Neural cell (in vitro differentiated cells): ENCODE measurements at regions not wholly inside any gene's neighbourhood (a gene's known extent, or its start where the extent isn't known, plus 50 kb on each side); places are given as distances from the start of the nearest gene placed in this dataset.

ENCODE experiments used
- H2AFZ ChIP-seq: fragments of 200-600, 300-800 bp; sonication (generic), shearing (Covaris generic); 2 replicates; pipeline ENCODE4 v1.6.0; 2014; ENCODE audit warnings: low read depth, mild to moderate bottlenecking, antibody characterized with exemption, low read length, moderate library complexity
- H3F3A ChIP-seq: fragments of 200-600 bp; shearing (Covaris generic); 2 replicates; pipeline ENCODE4 v1.6.1; 2016; ENCODE audit warnings: mild to moderate bottlenecking, moderate library complexity, mixed read lengths, antibody characterized with exemption, low read length; ENCODE audit not compliant: insufficient read depth, poor library complexity, severe bottlenecking
- H3K27ac ChIP-seq: fragments of 200-600, 300-800 bp; sonication (generic), shearing (Covaris generic); 2 replicates; pipeline ENCODE4 v1.5.1; 2014; ENCODE audit warnings: mild to moderate bottlenecking, low read length, moderate library complexity
- H3K27me3 ChIP-seq: fragments of 300-800, 200-600 bp; sonication (generic), shearing (Covaris generic); 2 replicates; pipeline ENCODE4 v1.6.0; 2014; ENCODE audit warnings: mild to moderate bottlenecking, low read depth, low read length, moderate library complexity; ENCODE audit not compliant: insufficient read depth
- H3K36me3 ChIP-seq: fragments of 300-800, 200-600 bp; sonication (generic), shearing (Covaris generic); 2 replicates; pipeline ENCODE4 v1.5.1; 2014; ENCODE audit warnings: mild to moderate bottlenecking, antibody characterized with exemption, low read length, moderate library complexity; ENCODE audit not compliant: insufficient read depth
- H3K4me2 ChIP-seq: fragments of 300-800, 200-600 bp; sonication (generic), shearing (Covaris generic); 2 replicates; pipeline ENCODE4 v1.6.0; 2014; ENCODE audit warnings: mild to moderate bottlenecking, low read length
- H3K4me3 ChIP-seq: fragments of 300-800, 200-600 bp; sonication (generic), shearing (Covaris generic); 2 replicates; pipeline ENCODE4 v1.5.1; 2014; ENCODE audit warnings: mild to moderate bottlenecking, low read length, moderate library complexity
- H3K79me2 ChIP-seq: fragments of 200-600 bp; shearing (Covaris generic); replicated peaks from 2 replicates; pipeline ENCODE4 v1.6.0; 2014; ENCODE audit warnings: mild to moderate bottlenecking, low read length, moderate library complexity; ENCODE audit not compliant: insufficient read depth
- H3K9ac ChIP-seq: fragments of 300-800, 200-600 bp; sonication (generic), shearing (Covaris generic); 2 replicates; pipeline ENCODE4 v1.6.1; 2016; ENCODE audit warnings: mild to moderate bottlenecking, low read length, mixed read lengths
- H3K9me2 ChIP-seq: fragments of 200-600 bp; shearing (Covaris generic); 2 replicates; pipeline ENCODE4 v1.6.1; 2016; ENCODE audit warnings: mild to moderate bottlenecking, low read length, mixed read lengths; ENCODE audit not compliant: insufficient read depth
- H3K9me3 ChIP-seq: fragments of 200-600, 300-800 bp; sonication (generic), shearing (Covaris generic); 2 replicates; pipeline ENCODE4 v1.6.1; 2016; ENCODE audit warnings: mild to moderate bottlenecking, mixed run types, low read length, moderate library complexity, mixed read lengths
- H4K20me1 ChIP-seq: fragments of 200-600 bp; shearing (Covaris generic); 2 replicates; pipeline ENCODE4 v1.6.1; 2016; ENCODE audit warnings: mild to moderate bottlenecking, mixed run types; ENCODE audit not compliant: insufficient read depth
- CTCF ChIP-seq: fragments of 450-650 bp; IDR thresholded peaks from 2 replicates; pipeline ENCODE4 v1.5.1; 2014; ENCODE audit warnings: antibody characterized with exemption, mild to moderate bottlenecking, moderate library complexity; ENCODE audit not compliant: poor library complexity, severe bottlenecking
- EP300 ChIP-seq: fragments of 450-650 bp; conservative IDR thresholded peaks from 2 replicates; pipeline ENCODE4 v1.6.1; 2014; ENCODE audit warnings: antibody characterized with exemption, mild to moderate bottlenecking, moderate library complexity; ENCODE audit not compliant: poor library complexity, severe bottlenecking
- EZH2 ChIP-seq: fragments of 200-600, 300-800 bp; shearing (Covaris generic), sonication (generic); IDR thresholded peaks from 2 replicates; pipeline ENCODE4 v1.6.1; 2014; ENCODE audit warnings: antibody characterized with exemption, low read length, borderline replicate concordance, mild to moderate bottlenecking; ENCODE audit not compliant: insufficient read depth, poor library complexity, severe bottlenecking
- MXI1 ChIP-seq: fragments of 450-650 bp; conservative IDR thresholded peaks from 2 replicates; pipeline ENCODE4 v1.6.1; 2014; ENCODE audit warnings: antibody characterized with exemption, mild to moderate bottlenecking; ENCODE audit not compliant: poor library complexity, severe bottlenecking
- POLR2AphosphoS5 ChIP-seq: IDR thresholded peaks from 2 replicates; pipeline ENCODE4 v1.6.1; 2012
- RAD21 ChIP-seq: fragments of 450-650 bp; conservative IDR thresholded peaks from 2 replicates; pipeline ENCODE4 v1.6.1; 2014; ENCODE audit warnings: antibody characterized with exemption, mild to moderate bottlenecking, moderate library complexity
- REST ChIP-seq: IDR thresholded peaks from 2 replicates; pipeline ENCODE4 v1.6.1; 2012; ENCODE audit warnings: borderline replicate concordance
- SMC3 ChIP-seq: fragments of 450-650 bp; conservative IDR thresholded peaks from 2 replicates; pipeline ENCODE4 v1.6.1; 2014; ENCODE audit warnings: antibody characterized with exemption, mild to moderate bottlenecking, moderate library complexity; ENCODE audit not compliant: poor library complexity
- TAF1 ChIP-seq: IDR thresholded peaks from 2 replicates; pipeline ENCODE4 v1.6.1; 2012; ENCODE audit warnings: low read depth

- Histone ChIP-seq H3K79me2 (no peaks in the 10 kb centered on the region), H3K9me2 (no peaks in the 10 kb centered on the region), H4K20me1 (no peaks in the 10 kb centered on the region), H3K27me3 (no peaks in the 10 kb centered on the region), H3K9me3 (no peaks in the 10 kb centered on the region), H3F3A (no peaks in the 10 kb centered on the region), H3K4me2 (no peak overlapping the region), H3K36me3 (no peaks in the 10 kb centered on the region), H3K27ac (no peak overlapping the region), H3K9ac (no peak overlapping the region), H3K4me3 (no peak overlapping the region), H2AFZ (no peak overlapping the region)
- TF ChIP-seq CTCF (no peak), EP300 (no peak), REST (no peak), MXI1 (no peak), EZH2 (no peak), TAF1 (no peak), SMC3 (no peak), POLR2AphosphoS5 (no peak)
Observed at GRCh38 chr5:71923755-71924154, 183.5 kb upstream of the MAP1B start.

GRCh38 chr5:71924325-71924724 is 182.9 kb upstream of the MAP1B start:
- no peak overlapping the region for H3K4me3 ChIP-seq
- H3K27me3 ChIP-seq, result no peaks in the 10 kb centered on the region
- no peak overlapping the region for H3K9ac ChIP-seq
- H3K36me3 ChIP-seq, result no peaks in the 10 kb centered on the region
- no peaks in the 10 kb centered on the region for H3F3A ChIP-seq
- TF ChIP-seq TAF1 (no peak), SMC3 (no peak), RAD21 (no peak), POLR2AphosphoS5 (no peak), REST (no peak)
- H3K79me2 ChIP-seq, result no peaks in the 10 kb centered on the region
- H4K20me1 ChIP-seq, result no peaks in the 10 kb centered on the region
- H2AFZ ChIP-seq, result no peak overlapping the region
- H3K4me2 ChIP-seq, result no peak overlapping the region
- no peak overlapping the region for H3K27ac ChIP-seq
- no peaks in the 10 kb centered on the region for H3K9me3 ChIP-seq
- no peaks in the 10 kb centered on the region for H3K9me2 ChIP-seq
